Sigmoid colon (tissue), 4 donors: ENCODE measurements at regions not wholly inside any gene's neighbourhood (a gene's known extent, or its start where the extent isn't known, plus 50 kb on each side); places are given as distances from the start of the nearest gene placed in this dataset.

ENCODE experiments used
- CTCF ChIP-seq, 4 experiments: fragments of 450-650 bp in 3 of 4; fragments of 200-600 bp in 1 of 4; IDR thresholded peaks; one replicate each; pipeline ENCODE4 v1.5.1; 2016 to 2019; ENCODE audit warnings: antibody characterized with exemption in 4 of 4, mild to moderate bottlenecking in 3 of 4, moderate library complexity in 2 of 4
- EP300 ChIP-seq, 4 donors: sonication (generic); formaldehyde crosslinking; IDR thresholded peaks; one replicate each; pipeline ENCODE4 v1.6.1; 2017; ENCODE audit warnings: antibody characterized with exemption in 4 of 4
- POLR2A ChIP-seq, 2 donors: fragments of 450-650 bp; IDR thresholded peaks; one replicate each; pipeline ENCODE4 v1.6.1; 2016; ENCODE audit warnings: antibody characterized with exemption in 2 of 2, mild to moderate bottlenecking in 2 of 2, moderate library complexity in 2 of 2

- no peak for TF ChIP-seq CTCF (IDR thresholded peaks at IDR 0.05)
- no peak for TF ChIP-seq POLR2A (IDR thresholded peaks at IDR 0.05)
- no peak for TF ChIP-seq EP300 (IDR thresholded peaks at IDR 0.05)
These were observed 432.6 kb upstream of the PROK2 start for GRCh38 chr3:72217570-72217969.
